Fibroblast of gingiva (primary cell): ENCODE measurements at regions not wholly inside any gene's neighbourhood (a gene's known extent, or its start where the extent isn't known, plus 50 kb on each side); places are given as distances from the start of the nearest gene placed in this dataset.
"Not testable (repeated sequence)": the region's sequence is repeated elsewhere in the genome, so short reads cannot be mapped to it uniquely, and the experiment has no call there.

Experiments
- DNase-seq: peaks from one replicate; pipeline ENCODE4 v3.0.0-alpha.2; 2011; ENCODE audit warnings: low read depth

- no peak for DNase-seq
Observed at GRCh38 chr19:13652810-13653590, 111.3 kb upstream of the MRI1 start.

DNA sequence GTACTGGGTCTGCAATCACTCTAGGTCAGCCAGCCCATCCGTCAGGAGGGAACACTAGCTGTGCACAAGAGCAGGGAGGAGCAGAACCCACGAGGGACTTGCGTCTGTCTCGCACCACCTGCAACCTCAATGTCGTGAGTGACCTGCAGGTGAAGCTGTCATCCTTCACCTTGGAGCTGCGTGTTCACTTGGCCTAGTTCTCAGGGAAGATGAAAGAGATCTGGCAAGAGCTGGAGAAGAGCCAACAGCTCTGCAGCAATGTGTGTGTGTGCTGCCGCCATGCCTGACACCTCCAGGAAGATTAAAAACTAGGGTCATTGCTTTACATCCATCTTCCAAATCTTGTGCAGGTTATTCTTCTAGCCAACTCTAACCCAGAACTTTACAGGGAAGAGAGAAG, 117.6 kb upstream of the MRI1 start:
- DNase-seq: no peak

DNA sequence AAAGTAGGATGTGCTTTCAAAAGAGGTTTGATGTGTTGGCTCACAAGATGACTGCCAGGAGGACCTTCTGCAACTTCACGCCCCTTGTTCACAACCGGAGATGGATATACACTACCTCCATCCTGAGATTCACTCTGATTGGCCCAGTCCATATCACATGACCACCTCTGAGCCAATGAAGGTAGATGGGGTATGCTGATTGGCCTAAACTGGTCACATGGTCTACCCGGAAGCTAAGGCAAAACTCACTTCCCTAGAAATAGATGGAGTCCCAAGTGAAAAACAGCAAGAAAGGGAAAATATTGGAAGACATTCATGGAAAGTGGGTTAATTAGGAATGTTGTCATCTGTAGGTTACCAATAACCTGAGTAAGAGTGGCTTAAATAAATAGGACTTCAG, 119.7 kb upstream of the MRI1 start:
- no peak for DNase-seq

- DNase-seq: no peak
Observed at GRCh38 chr19:13640611-13641010, 123.7 kb upstream of the MRI1 start.

GRCh38 chr19:13639342-13639929, 124.9 kb upstream of the MRI1 start:
- DNase-seq: no peak

GRCh38 chr19:13637664-13638063, 126.7 kb upstream of the MRI1 start:
- no peak for DNase-seq

DNA sequence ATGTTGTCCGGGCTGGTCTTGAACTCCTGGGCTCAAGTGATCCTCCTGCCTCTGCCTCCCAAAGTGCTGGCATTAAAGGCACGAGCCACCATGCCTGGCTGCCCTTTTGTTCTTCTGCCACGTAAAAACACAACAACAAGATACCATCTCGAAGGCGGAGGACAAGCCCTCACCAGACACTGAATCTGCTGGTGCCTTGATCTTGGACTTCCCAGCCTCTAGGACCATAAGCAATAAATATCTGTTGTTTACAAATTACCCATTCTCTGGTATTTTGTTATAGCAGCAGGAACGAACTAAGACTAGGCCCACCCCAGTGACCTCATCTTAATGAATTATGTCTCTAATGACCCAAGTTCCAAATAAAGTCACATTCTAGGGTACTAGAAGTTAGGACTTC, 128.4 kb upstream of the CACNA1A start:
- DNase-seq: no peak

- DNase-seq: no peak
Observed at GRCh38 chr19:13633522-13633922, 127.2 kb upstream of the CACNA1A start.

GRCh38 chr19:13633109-13633508, 126.8 kb upstream of the CACNA1A start:
- DNase-seq: peak; percentile 82

GRCh38 chr19:13632164-13632563, 125.9 kb upstream of the CACNA1A start:
- not testable (repeated sequence) for DNase-seq

DNA sequence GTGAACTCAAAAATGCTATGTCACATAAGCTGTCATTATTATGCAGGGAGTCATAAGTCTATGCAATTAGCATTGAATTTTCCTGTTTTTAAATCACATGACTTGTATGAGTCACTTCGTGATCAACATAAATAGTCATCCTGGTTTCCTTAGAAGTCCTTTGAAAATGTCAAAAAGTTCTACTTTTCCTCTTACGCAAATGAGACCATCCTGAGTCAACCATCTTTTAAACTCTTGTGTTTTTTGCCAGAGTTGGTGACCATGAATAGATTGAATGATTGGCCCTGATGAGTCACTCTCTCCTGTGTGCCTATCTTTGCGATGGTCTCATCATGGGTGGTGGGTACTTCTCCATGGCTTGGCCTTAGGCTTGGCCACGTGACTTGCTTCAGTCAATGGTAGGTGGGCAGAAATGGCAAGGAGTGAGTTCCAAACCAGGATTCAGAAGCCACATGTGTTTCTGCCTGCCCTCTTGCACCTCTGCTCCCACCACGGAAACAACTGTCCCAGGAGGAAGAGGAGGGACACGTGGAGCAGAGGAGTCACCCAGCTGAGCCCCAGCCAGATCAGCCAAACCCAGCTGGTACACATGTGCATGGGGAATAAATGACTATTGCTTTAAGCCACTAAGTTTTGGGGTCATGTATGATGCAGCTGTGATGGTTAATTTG, 123.5 kb upstream of the CACNA1A start:
- peak; percentile 62 for DNase-seq

DNA sequence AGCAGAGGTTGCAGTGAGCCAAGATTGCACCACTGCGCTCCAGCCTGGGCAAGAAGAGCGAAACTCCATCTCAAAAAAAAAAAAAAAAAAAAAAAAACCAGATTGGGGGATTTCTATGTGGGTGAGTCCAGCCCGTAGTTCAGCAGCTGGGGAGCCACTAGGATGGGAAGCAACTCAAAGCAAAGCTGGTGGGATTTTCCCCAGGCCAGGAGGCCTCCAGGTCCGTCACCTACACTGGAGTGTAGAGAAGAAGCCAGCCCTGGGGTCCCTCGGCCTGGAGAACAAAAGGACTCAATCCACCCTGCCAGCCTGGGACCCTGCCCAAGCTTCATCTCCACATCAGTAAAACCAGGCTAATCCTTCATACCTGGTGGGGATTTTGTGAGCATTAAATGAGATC, 121.3 kb upstream of the CACNA1A start:
- DNase-seq: no peak

- DNase-seq: no peak
Observed at GRCh38 chr19:13623716-13624710, 117.7 kb upstream of the CACNA1A start.

GRCh38 chr19:13622766-13623715, 116.8 kb upstream of the CACNA1A start:
- DNase-seq: no peak

GRCh38 chr19:13621413-13621812, 115.1 kb upstream of the CACNA1A start:
- peak; percentile 80 for DNase-seq

DNA sequence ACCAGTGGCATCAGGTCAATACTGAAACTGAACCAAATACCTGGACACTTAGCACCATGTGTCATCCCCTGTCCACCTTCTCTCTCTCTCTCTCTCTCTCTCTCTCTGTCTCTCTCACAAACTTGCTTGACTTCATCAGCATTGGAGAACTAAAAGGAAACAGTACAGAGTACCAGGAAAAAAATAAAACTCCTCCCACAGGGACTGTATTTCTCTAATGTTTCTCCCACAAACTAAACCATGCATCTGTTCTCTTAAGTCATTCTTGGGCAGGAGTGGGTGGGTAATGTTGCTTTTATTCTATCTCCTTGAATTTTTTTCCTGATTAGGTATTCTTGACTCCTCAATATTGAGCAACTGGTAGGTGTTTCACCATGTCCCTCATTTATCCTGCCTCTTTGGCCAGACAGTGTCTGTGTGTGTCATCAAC, 112.9 kb upstream of the CACNA1A start:
- DNase-seq: peak; percentile 6

DNA sequence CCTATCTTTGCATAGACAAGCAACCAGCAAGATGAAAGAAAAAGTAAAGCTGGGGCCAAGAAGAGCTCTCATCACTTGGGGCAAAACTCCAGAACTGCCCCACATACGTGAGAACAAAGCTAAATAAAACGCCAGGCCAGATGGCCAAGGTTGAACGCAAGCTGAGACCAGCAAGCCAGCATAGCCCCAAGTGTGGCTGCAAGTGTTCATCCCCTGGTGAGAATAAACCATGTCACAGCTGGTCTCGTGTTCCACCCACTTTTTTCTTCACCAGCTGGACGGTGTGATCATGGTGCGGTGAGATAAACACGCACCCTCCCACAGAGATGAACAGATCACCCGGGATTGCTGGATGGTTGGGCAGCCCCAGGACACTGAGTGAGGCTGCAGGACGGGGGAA, 109.6 kb upstream of the CACNA1A start:
- no peak for DNase-seq

DNA sequence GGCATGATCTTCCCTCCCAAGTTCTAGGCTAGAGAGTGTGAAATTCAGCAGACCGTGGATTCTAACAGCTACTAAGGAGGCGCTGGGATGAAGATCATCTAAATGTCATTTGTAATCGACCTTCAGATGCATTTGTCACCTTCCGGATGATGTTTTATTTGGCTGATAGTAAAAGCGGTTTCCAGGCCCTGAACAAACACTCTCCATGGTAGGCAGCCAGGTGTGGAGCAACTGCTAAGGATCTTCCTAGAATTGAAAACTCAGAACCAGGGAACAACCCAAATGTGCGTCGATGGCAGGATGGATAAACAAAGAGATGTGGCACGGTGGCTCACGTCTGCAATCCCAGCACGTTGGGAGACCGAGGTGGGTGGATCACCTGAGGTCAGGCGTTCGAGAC, 107.2 kb upstream of the CACNA1A start:
- no peak for DNase-seq

DNA sequence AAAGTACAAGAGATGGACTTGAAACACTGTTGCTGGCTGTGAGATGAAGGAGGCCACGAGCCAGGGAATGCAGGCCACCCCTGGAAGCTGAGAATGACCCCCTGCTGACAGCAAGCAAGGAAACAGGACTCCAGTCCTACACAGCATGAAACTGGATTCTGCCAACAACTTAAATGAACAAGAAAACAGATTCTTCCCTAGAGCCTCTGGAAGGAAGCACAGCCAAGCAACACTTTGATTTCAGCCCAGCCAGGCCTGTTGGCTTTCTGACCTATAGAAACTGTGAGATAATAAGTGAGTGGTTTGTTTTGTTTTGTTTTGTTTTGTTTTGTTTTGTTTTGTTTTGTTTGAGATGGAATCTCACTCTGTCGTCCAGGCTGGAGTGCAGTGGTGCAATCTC, 105.3 kb upstream of the CACNA1A start:
- peak; percentile 7 for DNase-seq

DNA sequence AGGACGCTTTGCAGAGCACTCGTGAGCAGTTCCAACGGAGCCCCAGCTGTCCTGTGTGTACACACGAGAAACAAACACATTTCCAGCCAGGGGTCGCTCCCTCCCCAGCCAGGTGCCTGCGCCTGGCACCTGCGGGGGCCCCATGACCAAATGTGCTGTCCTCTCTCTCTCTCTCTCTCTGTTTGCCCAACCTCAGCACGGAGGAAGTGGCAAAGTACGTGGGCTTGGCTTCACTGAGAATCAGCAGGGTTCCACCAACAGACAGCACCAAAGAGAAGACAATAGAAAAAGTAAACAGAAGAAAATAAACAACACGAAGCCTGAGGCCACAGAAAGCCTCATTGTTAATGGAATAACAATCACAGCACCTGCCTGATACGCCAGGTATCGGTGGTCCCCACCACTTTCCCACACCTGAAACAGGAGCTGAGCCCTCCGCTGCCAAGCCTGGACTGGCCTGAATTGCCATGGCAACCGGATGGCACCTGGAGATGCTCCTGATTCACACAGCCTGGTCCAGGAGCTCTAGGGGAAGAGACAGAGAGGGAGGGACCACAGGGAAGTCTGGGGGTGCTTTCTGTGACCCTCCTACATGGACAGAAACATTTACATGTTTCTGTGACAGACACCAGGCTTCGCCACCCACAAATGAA, 103.9 kb upstream of the CACNA1A start:
- no peak for DNase-seq
